ENCODE measurements at regions not wholly inside any gene's neighbourhood (a gene's known extent, or its start where the extent isn't known, plus 50 kb on each side); places are given as distances from the start of the nearest gene placed in this dataset.

DNA sequence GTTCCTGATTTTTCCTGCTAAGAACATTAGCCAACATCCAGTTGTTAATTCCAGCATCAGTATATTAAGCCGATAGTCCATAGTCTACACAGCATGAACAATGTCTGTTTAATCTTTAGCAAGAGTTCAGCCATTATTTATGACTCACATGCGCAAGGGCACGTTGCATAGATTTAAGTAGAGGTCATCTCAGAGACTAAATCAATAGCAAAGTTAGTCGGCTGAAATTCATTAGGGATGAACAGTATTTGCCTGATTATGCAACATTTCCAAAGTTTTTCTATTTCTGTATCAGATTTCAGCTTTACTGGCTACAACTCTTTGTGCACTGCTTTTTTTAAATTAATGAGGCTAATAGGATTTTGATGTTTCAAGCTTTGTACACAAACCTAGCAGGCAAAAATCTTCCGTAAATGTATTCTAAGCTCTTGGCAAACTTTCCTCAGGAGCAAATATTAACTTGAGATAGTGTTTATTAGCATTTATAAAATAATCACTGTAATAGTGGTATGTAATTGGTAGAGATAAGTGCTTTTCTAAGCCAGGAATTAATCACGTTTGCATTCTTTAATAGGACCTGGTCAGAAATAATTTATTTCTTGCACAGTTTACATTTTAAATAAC, 578.7 kb upstream of the ID2 start:
- TF ChIP-seq EZH2 (IDR thresholded peaks at IDR 0.05; ENCODE audit: insufficient read depth, poor library complexity, severe bottlenecking) = no peak
- no peak for TF ChIP-seq EZH2phosphoT487 (IDR thresholded peaks at IDR 0.05; ENCODE audit: insufficient read depth, low read depth)

Data from GM23248 (cell line).